Smooth muscle cell (in vitro differentiated cells): ENCODE measurements at regions not wholly inside any gene's neighbourhood (a gene's known extent, or its start where the extent isn't known, plus 50 kb on each side); places are given as distances from the start of the nearest gene placed in this dataset.

Experiments used
- DNase-seq: peaks from one replicate; lab custom pipeline; 2025; ENCODE audit not compliant: unreplicated experiment; lab: John Stamatoyannopoulos, UW
- H2AFZ ChIP-seq: fragments of 200-600 bp; sonication (generic); 2 replicates; pipeline ENCODE4 v1.6.0; 2016; ENCODE audit warnings: antibody characterized with exemption, low read depth, mild to moderate bottlenecking
- H3F3A ChIP-seq: fragments of 200-600 bp; sonication (generic); 2 replicates; pipeline ENCODE4 v1.6.0; 2017; ENCODE audit warnings: antibody characterized with exemption, low read depth
- H3K27ac ChIP-seq: fragments of 200-600 bp; sonication (generic); 2 replicates; pipeline ENCODE4 v1.5.1; 2016; ENCODE audit warnings: low read depth, mild to moderate bottlenecking
- H3K27me3 ChIP-seq: fragments of 200-600 bp; sonication (generic); 2 replicates; pipeline ENCODE4 v1.6.1; 2016; ENCODE audit warnings: low read depth, mild to moderate bottlenecking
- H3K36me3 ChIP-seq: fragments of 200-600 bp; sonication (generic); 2 replicates; pipeline ENCODE4 v1.5.1; 2016; ENCODE audit warnings: low read depth
- H3K4me1 ChIP-seq: fragments of 200-600 bp; sonication (generic); 2 replicates; pipeline ENCODE4 v1.5.1; 2016; ENCODE audit warnings: low read depth
- H3K4me2 ChIP-seq: fragments of 200-600 bp; sonication (generic); 2 replicates; pipeline ENCODE4 v1.6.0; 2016; ENCODE audit warnings: mild to moderate bottlenecking
- H3K4me3 ChIP-seq: fragments of 200-600 bp; sonication (generic); 2 replicates; pipeline ENCODE4 v1.5.1; 2016; ENCODE audit warnings: mild to moderate bottlenecking
- H3K79me2 ChIP-seq: fragments of 200-600 bp; sonication (generic); 2 replicates; pipeline ENCODE4 v1.6.0; 2016; ENCODE audit warnings: low read depth, mild to moderate bottlenecking
- H3K9ac ChIP-seq: fragments of 200-600 bp; sonication (generic); 2 replicates; pipeline ENCODE4 v1.6.0; 2016; ENCODE audit warnings: low read depth
- H3K9me3 ChIP-seq: fragments of 200-600 bp; sonication (generic); replicated peaks from 2 replicates; pipeline ENCODE4 v1.5.1; 2016; ENCODE audit warnings: low read depth
- H4K20me1 ChIP-seq: fragments of 200-600 bp; sonication (generic); 2 replicates; pipeline ENCODE4 v1.6.0; 2016; ENCODE audit warnings: low read depth
- WGBS: methylation state at CpG from one replicate; pipeline ENCODE4 v1.1.7; 2016; ENCODE audit warnings: low lambda C conversion rate; 5-methylcytosine and 5-hydroxymethylcytosine counted together
- TF ChIP-seq, protein P1 (sequence below): fragments of 200-600 bp; sonication (generic); IDR thresholded peaks from 2 replicates; pipeline ENCODE4 v1.5.1; 2017; ENCODE audit warnings: borderline replicate concordance, mild to moderate bottlenecking, antibody characterized with exemption; ENCODE audit not compliant: insufficient read depth, poor library complexity, severe bottlenecking

DNA sequence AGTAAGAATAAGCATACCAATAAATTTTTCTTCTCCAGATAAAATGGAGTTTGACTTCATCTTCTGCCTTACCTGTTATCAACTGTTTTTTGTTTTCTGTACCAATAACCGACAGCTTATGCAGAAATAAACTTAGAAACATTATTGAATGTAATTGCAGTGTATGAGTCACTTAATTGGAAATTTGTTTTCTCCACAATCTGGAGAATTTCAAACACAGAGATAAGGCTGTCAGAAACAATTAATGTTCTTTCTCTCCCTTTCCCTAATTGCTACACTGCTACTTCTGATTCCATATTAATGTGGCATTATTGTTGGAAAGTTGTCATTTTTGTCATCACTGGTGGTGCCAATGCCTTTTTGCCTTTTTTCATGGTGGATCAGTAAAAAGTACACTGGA is 180.3 kb downstream of the SLCO4C1 start:
- no peaks in the 10 kb centered on the region for H3K79me2 ChIP-seq
- H3K4me2 ChIP-seq, result no peak overlapping the region
- no peaks in the 10 kb centered on the region for H3K27me3 ChIP-seq
- H3K9ac ChIP-seq, result no peak overlapping the region
- H3K27ac ChIP-seq, result no peak overlapping the region
- H4K20me1 ChIP-seq, result no peaks in the 10 kb centered on the region
- H3K9me3 ChIP-seq, result no peaks in the 10 kb centered on the region
- H3K36me3 ChIP-seq, result no peaks in the 10 kb centered on the region
- H3F3A ChIP-seq, result no peaks in the 10 kb centered on the region
- no peak overlapping the region for H3K4me3 ChIP-seq
- no peaks in the 10 kb centered on the region for H3K4me1 ChIP-seq
- no peak overlapping the region for H2AFZ ChIP-seq
- WGBS, result 87% methylated on average over 1 of the region's 1 CpG
- no peak for DNase-seq
- TF ChIP-seq, protein P1, sequence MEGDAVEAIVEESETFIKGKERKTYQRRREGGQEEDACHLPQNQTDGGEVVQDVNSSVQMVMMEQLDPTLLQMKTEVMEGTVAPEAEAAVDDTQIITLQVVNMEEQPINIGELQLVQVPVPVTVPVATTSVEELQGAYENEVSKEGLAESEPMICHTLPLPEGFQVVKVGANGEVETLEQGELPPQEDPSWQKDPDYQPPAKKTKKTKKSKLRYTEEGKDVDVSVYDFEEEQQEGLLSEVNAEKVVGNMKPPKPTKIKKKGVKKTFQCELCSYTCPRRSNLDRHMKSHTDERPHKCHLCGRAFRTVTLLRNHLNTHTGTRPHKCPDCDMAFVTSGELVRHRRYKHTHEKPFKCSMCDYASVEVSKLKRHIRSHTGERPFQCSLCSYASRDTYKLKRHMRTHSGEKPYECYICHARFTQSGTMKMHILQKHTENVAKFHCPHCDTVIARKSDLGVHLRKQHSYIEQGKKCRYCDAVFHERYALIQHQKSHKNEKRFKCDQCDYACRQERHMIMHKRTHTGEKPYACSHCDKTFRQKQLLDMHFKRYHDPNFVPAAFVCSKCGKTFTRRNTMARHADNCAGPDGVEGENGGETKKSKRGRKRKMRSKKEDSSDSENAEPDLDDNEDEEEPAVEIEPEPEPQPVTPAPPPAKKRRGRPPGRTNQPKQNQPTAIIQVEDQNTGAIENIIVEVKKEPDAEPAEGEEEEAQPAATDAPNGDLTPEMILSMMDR, result no peak

DNA sequence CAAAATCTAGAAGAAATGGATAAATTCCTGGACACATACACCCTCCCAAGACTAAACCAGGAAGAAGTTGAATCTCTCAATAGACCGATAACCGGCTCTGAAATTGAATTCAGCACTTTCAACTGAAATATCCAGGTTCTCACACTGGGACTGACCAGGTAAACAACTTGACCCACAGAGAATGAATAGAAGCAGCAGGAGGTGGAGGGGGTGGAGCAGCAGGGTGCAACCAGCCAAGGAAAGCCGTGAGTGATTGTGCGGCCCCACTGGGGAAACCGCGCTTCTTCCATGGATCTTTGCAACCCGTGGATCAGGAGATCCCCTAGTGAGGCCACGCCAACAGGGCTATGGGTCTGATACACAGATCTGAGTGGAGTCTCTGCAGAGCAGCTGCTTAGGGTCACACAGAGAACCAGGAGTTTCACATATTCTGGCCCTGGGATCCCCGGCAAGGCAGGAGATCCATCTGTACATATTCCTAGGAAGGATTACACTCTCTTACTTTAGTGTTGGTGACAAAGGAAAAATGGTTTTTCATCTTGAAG is 181.5 kb downstream of the SLCO4C1 start:
- no peaks in the 10 kb centered on the region for H3K79me2 ChIP-seq
- no peaks in the 10 kb centered on the region for H3F3A ChIP-seq
- no peak overlapping the region for H3K27ac ChIP-seq
- no peaks in the 10 kb centered on the region for H3K9me3 ChIP-seq
- no peak overlapping the region for H2AFZ ChIP-seq
- no peak overlapping the region for H3K4me3 ChIP-seq
- H3K36me3 ChIP-seq, result no peaks in the 10 kb centered on the region
- no peaks in the 10 kb centered on the region for H3K27me3 ChIP-seq
- no peaks in the 10 kb centered on the region for H4K20me1 ChIP-seq
- TF ChIP-seq, protein P1, result no peak
- H3K4me2 ChIP-seq, result no peak overlapping the region
- DNase-seq, result no peak
- WGBS, result 84% methylated on average over 9 of the region's 9 CpGs
- H3K4me1 ChIP-seq, result no peaks in the 10 kb centered on the region
- H3K9ac ChIP-seq, result no peak overlapping the region

DNA sequence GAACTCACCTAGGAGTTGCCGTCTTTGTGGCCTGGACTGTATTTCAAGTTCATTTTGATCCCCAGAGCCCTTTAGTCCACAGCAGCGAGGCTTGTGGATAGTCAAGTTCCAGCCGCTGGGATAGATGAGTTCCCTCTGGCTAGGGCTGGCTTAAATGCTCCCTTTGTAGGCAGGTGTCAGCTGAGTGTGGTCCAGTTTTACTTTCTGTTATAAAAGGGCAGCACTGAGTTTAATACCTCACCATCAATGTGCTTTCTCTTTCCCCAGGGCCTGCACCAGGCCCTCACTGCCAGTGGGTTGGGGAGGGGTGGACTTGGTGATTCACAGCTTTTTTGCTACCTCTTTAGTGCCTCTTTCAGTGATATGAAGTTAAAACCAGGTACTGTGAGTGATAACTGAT is 188.2 kb downstream of the SLCO4C1 start:
- Histone ChIP-seq H3F3A (no peaks in the 10 kb centered on the region), H3K27ac (no peak overlapping the region), H3K4me1 (no peaks in the 10 kb centered on the region), H3K4me3 (no peak overlapping the region), H3K9ac (no peak overlapping the region), H3K27me3 (no peaks in the 10 kb centered on the region), H3K4me2 (no peak overlapping the region), H3K79me2 (no peaks in the 10 kb centered on the region), H3K36me3 (no peaks in the 10 kb centered on the region), H3K9me3 (no peaks in the 10 kb centered on the region), H2AFZ (no peak overlapping the region), H4K20me1 (no peaks in the 10 kb centered on the region)
- WGBS, result 93% methylated on average over 3 of the region's 3 CpGs
- TF ChIP-seq, protein P1, result no peak
- no peak for DNase-seq

DNA sequence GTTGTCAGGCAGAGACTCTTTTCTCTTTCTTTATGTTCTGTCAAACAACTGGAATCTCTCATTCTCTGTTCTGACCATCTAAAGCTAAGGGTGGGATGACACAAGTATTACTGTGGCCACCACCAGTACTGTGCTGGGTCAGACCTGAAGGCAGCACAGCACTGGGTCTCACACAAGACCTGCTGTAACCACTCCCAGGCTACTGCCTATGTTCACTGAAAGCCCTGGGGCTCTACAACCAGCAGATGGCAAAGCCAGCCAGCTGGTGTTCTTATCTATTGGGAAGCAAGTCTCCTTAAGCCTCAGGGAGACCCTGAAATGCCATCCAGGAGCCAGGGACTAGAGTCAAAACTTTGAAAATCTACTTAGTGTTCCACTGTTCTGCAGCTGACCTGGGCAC is 189.5 kb downstream of the SLCO4C1 start:
- no peaks in the 10 kb centered on the region for H3K4me1 ChIP-seq

More for the DNA sequence above, 189.5 kb downstream of the SLCO4C1 start:
- DNase-seq, result no peak
- Histone ChIP-seq H3K9ac (no peak overlapping the region), H3K4me2 (no peak overlapping the region), H3K27me3 (no peaks in the 10 kb centered on the region), H2AFZ (no peak overlapping the region), H3F3A (no peaks in the 10 kb centered on the region), H3K9me3 (no peaks in the 10 kb centered on the region), H3K36me3 (no peaks in the 10 kb centered on the region), H3K27ac (no peak overlapping the region), H4K20me1 (no peaks in the 10 kb centered on the region), H3K4me3 (no peak overlapping the region), H3K79me2 (no peaks in the 10 kb centered on the region)
- TF ChIP-seq, protein P1, result no peak
